ENCODE measurements at regions not wholly inside any gene's neighbourhood (a gene's known extent, or its start where the extent isn't known, plus 50 kb on each side); places are given as distances from the start of the nearest gene placed in this dataset.

DNA sequence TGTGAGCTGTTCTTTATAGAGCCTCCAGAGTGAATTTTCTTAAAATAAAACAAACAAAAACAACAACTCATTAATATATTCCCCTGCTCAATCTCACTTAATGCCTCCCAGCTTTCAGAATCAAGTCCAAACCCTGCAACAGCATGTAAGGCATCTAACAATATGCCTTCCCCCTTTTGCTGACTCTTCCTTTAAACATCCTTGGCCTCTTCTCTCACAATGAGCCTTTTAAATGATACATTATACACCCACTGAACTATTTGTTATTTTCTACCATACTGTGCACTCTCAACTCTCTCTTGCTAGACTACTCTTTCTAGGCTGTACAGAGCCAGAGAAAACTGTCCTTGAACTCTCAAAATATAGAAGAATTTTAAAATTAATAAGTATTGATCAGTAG is 115.2 kb upstream of the SNX7 start:
- no peak for TF ChIP-seq POLR2A (IDR thresholded peaks at IDR 0.05; ENCODE audit: low read length)
- TF ChIP-seq EP300 (IDR thresholded peaks at IDR 0.05) = no peak
- TF ChIP-seq BHLHE40 (IDR thresholded peaks at IDR 0.05; ENCODE audit: low read depth, low read length) = no peak
- no peak for TF ChIP-seq ZSCAN20 (CRISPR knock-in tag; IDR thresholded peaks at IDR 0.05)
- no peak for TF ChIP-seq JUN (IDR thresholded peaks at IDR 0.05)
- TF ChIP-seq, protein P1, sequence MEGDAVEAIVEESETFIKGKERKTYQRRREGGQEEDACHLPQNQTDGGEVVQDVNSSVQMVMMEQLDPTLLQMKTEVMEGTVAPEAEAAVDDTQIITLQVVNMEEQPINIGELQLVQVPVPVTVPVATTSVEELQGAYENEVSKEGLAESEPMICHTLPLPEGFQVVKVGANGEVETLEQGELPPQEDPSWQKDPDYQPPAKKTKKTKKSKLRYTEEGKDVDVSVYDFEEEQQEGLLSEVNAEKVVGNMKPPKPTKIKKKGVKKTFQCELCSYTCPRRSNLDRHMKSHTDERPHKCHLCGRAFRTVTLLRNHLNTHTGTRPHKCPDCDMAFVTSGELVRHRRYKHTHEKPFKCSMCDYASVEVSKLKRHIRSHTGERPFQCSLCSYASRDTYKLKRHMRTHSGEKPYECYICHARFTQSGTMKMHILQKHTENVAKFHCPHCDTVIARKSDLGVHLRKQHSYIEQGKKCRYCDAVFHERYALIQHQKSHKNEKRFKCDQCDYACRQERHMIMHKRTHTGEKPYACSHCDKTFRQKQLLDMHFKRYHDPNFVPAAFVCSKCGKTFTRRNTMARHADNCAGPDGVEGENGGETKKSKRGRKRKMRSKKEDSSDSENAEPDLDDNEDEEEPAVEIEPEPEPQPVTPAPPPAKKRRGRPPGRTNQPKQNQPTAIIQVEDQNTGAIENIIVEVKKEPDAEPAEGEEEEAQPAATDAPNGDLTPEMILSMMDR (IDR thresholded peaks at IDR 0.05) = no peak
- no peak for TF ChIP-seq NFE2L2 (conservative IDR thresholded peaks at IDR 0.05; ENCODE audit: low read length)
- TF ChIP-seq RARB (CRISPR knock-in tag; IDR thresholded peaks at IDR 0.05) = no peak
- TF ChIP-seq CBX8 (IDR thresholded peaks at IDR 0.05) = no peak
- no peak for TF ChIP-seq RCOR1 (IDR thresholded peaks at IDR 0.05; ENCODE audit: low read depth, low read length)
